ENCODE measurements at regions not wholly inside any gene's neighbourhood (a gene's known extent, or its start where the extent isn't known, plus 50 kb on each side); places are given as distances from the start of the nearest gene placed in this dataset.
A peak's percentile ranks its signal among the peaks of the same experiment; 100 is the strongest.

DNA sequence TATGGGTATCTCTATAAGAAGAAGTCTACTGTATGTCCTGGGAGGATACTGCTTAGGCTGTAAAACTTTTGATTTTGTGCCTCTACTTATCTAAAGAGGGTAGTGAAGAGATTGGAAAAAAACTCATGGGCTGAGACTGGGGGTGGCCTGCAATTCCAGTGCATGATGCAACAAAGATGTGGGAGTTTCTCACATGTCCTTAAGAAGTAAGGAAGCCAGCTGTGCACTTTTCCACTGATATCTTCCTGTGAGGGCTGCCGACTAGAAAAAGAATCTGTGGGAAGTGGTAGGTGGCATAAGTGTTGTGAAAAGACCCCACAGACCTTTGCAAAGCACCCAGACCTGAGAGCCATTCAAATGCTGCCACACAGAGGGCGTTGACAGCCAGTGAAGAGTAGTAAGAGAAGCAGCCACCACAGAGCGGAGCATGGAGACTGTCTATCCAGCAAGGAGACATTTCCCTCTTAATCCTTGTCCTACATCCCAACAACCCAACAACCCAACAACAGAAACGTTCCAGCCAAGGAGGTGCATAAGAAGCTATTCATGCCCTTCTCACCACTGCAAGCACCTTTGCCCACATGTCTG, 65.1 kb downstream of the PFDN4 start:
- DNase-seq (ENCODE audit: extremely low read depth in 1 of 11, low read depth in 9 of 11, low spot score in 4 of 11), result no peak

- DNase-seq (ENCODE audit: extremely low read depth in 1 of 11, low read depth in 9 of 11, low spot score in 4 of 11), result no peak
Observed at GRCh38 chr20:54275359-54276111, 67.6 kb downstream of the PFDN4 start.

DNA sequence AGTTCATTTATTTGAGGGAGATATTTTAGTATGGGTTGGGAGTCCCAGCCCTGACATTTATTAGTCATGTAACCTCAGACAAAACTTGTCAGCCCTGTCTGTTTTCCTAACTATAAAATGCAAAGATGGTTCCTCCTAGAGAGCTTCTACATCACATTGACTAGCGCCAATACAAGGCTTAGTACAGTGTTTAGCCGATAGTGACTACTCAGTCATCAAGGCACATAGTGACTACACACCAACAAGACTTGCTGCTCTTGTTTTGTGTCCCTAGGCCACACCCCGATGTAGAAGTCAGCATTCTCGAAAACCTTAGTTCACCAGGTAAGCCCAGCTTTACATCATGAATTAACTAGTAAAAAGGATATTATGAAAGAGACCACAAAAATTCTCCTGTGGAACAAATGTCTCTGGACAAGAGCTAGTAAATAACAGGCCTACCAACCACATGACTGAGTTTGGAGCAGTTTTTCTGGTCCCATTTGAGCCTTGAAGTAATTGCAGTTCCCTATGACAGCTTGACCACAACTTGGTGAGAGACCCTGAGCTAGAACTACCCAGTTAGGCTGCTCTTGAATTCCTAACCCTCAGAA, 68.8 kb downstream of the PFDN4 start:
- DNase-seq (ENCODE audit: extremely low read depth in 1 of 11, low read depth in 9 of 11, low spot score in 4 of 11), result no peak

DNA sequence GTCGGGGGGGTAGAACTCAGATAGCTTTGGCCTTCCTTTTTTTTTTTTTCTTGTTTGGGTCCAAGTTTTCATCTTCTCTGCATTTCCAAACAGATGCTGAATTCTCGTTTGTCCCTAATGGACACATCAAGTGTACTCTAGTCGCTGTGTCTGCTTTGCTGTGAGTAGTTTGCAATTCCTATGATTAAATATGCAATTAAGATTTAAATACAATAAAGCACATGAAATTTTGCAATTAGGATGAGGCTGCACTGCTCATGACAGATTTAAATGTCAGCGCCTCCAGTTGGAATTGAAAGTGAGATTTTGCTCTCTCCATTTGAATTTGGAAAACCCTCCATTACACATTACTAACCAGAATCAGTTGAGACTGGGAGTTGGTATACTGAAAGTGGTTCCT, 70.4 kb downstream of the PFDN4 start:
- no peak for DNase-seq (ENCODE audit: extremely low read depth in 1 of 11, low read depth in 9 of 11, low spot score in 4 of 11)

DNA sequence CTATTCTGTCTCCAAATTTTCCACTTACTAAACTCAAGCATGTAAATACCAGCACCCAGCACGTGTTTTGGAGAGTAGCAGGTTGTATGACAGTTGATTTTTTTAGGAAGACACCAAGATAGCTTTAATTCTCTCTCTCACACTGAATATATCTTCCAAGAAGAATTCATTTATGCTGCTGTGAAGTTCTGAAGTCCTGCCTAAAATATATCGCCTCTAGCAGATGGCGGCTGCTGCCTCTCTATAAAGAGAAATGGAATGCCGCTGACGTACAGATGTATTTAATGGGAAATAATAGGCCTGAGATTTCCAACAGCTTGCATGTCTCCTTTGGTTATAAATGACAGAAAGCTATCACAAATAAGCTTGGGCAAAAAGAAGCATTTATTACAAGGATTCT, 74.7 kb downstream of the PFDN4 start:
- DNase-seq (ENCODE audit: extremely low read depth in 1 of 11, low read depth in 9 of 11, low spot score in 4 of 11), result no peak

GRCh38 chr20:54283253-54283652, 75.4 kb downstream of the PFDN4 start:
- DNase-seq (ENCODE audit: extremely low read depth in 1 of 11, low read depth in 9 of 11, low spot score in 4 of 11), result no peak

- no peak for DNase-seq (ENCODE audit: extremely low read depth in 1 of 11, low read depth in 9 of 11, low spot score in 4 of 11)
Observed at GRCh38 chr20:54284928-54285704, 77.2 kb downstream of the PFDN4 start.

DNA sequence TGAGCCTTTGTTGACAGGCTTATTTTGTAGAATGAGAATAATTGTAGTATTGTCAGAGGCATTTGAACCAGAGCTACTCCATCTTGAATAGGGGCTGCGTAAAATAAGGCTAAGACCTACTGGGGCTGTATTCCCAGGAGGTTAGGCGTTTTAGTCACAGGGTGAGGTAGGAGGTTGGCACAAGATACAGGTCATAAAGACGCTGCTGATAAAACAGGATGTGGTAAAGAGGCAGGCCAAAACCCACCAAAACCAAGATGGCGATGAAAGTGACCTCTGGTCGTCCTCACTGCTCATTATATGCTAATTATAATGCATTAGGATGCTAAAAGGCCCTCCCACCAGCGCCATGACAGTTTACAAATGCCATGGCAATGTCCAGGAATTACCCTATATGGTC, 82.7 kb downstream of the PFDN4 start:
- no peak for DNase-seq (ENCODE audit: extremely low read depth in 1 of 11, low read depth in 9 of 11, low spot score in 4 of 11)

GRCh38 chr20:54291339-54292010, 83.6 kb downstream of the PFDN4 start:
- DNase-seq (ENCODE audit: extremely low read depth in 1 of 11, low read depth in 9 of 11, low spot score in 4 of 11), result no peak

DNA sequence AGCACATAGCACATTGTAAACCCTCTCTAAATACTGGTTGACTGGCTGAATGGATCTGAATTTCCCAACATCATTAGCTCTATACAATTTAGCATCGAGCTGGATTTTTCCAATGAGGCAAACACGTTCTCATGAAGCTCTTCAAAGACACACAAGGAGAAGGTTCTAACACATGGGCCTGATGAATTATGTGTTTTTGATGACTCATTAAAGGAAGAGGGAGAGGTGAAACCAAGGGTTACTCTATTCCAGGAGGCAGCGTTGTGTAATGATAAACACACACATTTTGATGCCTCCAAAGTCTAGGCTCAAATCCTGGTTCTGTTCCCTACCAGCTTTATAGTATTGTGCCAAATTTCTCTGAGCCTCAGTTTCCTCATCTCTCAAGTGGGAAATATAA, 84.3 kb downstream of the PFDN4 start:
- no peak for DNase-seq (ENCODE audit: extremely low read depth in 1 of 11, low read depth in 9 of 11, low spot score in 4 of 11)

- peak in 3 of 11 donors; percentile 18 to 33 (median 20) for DNase-seq (ENCODE audit: extremely low read depth in 1 of 11, low read depth in 9 of 11, low spot score in 4 of 11)
Observed at GRCh38 chr20:54293526-54293925, 85.6 kb downstream of the PFDN4 start.

DNA sequence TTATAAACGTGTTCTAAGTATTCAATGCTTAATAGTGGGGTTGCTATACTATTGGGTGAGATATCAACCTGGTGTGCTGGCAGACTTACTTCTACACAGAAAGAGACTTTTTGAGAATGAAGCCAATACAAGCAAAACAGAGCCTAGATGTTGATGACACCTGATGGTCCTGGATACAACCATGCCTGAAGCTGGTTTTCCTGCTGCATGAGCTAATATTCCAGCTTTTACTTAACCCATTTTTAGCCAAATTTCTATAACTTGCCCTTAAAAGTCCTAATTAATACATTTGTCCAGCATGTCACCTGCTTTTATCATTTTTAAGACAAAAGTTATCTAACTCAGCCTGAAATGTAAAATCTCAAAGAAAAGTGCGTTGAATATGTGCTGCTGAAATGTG, 86.2 kb downstream of the PFDN4 start:
- DNase-seq (ENCODE audit: extremely low read depth in 1 of 11, low read depth in 9 of 11, low spot score in 4 of 11), result no peak

- no peak for DNase-seq (ENCODE audit: extremely low read depth in 1 of 11, low read depth in 9 of 11, low spot score in 4 of 11)
Observed at GRCh38 chr20:54295686-54296085, 87.8 kb downstream of the PFDN4 start.

- DNase-seq (ENCODE audit: extremely low read depth in 1 of 11, low read depth in 9 of 11, low spot score in 4 of 11), result peak in 6 of 11 donors; percentile 15 to 53 (median 32)
Observed at GRCh38 chr20:54305421-54305820, 97.5 kb downstream of the PFDN4 start.

DNA sequence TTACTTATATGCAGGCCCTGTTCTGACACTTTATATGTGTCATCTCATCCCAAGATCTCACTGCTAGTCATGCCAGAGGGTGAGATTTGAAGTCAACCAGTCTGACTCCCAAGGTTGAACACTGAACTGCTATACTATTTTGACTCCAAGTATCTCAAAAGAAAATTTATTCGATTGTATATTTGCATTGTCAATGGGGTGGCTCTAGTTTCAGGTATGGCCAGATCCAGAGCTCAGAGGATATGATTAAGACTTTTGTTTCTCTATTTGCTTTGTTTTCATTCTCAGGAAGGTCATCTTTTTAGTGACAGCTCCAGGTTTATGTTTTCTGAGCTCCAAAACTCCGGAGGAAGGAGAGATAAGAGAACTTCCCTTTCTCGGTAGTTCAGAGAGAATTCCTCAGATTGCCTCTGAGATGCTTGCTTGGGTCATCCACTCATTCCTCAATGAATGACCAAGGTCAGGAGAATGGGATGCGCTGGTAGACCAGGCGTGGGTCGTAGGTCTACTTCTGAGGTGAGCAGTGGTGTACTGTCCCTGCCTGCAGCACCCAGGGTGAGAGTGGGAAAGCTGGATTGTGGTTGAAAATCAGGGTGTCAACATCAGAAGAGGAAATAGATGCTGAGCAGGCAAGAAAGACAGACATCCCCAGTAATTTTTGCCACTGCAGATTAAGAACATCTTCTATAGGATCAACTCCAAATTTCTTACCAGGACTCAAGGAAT, 99.3 kb downstream of the PFDN4 start:
- DNase-seq (ENCODE audit: extremely low read depth in 1 of 11, low read depth in 9 of 11, low spot score in 4 of 11), result no peak

GRCh38 chr20:54308804-54309203, 100.9 kb downstream of the PFDN4 start:
- DNase-seq (ENCODE audit: extremely low read depth in 1 of 11, low read depth in 9 of 11, low spot score in 4 of 11), result no peak

DNA sequence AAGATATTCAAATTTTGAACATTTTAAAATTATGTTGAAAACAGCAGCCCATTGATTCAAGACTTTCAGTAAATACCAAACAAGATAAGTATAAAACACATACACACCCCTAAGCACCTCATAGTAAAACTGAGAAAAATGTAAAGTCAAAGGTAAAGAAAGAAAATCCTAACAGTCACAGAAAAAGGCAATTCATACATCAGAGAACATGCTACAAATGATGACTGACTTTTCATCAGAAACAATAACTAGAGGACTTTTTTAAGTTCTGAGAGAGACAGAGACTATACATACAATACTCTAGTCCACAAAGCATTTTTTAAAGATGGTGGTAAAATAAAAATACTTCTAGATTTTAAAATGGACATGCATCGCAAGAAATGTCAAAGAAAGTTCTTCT, 111.0 kb downstream of the PFDN4 start:
- no peak for DNase-seq (ENCODE audit: extremely low read depth in 1 of 11, low read depth in 9 of 11, low spot score in 4 of 11)

GRCh38 chr20:54320148-54320607, 112.3 kb downstream of the PFDN4 start:
- no peak for DNase-seq (ENCODE audit: extremely low read depth in 1 of 11, low read depth in 9 of 11, low spot score in 4 of 11)
